ENCODE measurements at regions not wholly inside any gene's neighbourhood (a gene's known extent, or its start where the extent isn't known, plus 50 kb on each side); places are given as distances from the start of the nearest gene placed in this dataset.

DNA sequence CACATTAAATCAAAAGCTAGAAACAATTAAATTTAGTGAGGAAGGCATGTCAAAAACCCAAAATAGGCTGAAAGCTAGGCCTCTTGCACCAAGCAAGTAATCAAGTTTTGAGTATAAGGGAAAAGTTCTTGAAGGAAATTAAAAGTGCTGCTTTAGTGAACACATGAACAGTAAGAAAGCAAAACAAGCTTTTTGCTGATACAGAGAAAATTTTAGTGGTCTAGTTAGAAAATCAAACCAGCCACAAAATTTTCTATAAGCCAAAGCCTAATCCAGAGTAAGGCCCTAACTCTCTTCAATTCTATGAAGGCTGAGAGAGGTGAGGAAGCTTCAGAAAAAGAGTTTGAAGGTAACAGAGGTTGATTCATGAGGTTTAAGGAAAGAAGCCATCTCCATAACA, 116.2 kb downstream of the CYB561 start:
- TF ChIP-seq EP300 (IDR thresholded peaks at IDR 0.05) (no peak), POLR2A (IDR thresholded peaks at IDR 0.05) (no peak)
- TF ChIP-seq, protein P1, sequence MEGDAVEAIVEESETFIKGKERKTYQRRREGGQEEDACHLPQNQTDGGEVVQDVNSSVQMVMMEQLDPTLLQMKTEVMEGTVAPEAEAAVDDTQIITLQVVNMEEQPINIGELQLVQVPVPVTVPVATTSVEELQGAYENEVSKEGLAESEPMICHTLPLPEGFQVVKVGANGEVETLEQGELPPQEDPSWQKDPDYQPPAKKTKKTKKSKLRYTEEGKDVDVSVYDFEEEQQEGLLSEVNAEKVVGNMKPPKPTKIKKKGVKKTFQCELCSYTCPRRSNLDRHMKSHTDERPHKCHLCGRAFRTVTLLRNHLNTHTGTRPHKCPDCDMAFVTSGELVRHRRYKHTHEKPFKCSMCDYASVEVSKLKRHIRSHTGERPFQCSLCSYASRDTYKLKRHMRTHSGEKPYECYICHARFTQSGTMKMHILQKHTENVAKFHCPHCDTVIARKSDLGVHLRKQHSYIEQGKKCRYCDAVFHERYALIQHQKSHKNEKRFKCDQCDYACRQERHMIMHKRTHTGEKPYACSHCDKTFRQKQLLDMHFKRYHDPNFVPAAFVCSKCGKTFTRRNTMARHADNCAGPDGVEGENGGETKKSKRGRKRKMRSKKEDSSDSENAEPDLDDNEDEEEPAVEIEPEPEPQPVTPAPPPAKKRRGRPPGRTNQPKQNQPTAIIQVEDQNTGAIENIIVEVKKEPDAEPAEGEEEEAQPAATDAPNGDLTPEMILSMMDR (IDR thresholded peaks at IDR 0.05): no peak
